Glutamatergic neuron (in vitro differentiated cells): ENCODE measurements at regions not wholly inside any gene's neighbourhood (a gene's known extent, or its start where the extent isn't known, plus 50 kb on each side); places are given as distances from the start of the nearest gene placed in this dataset.

Experiments used
- DNase-seq: peaks from one replicate; pipeline ENCODE4 v3.0.0; 2022
- H3K27ac Mint-ChIP-seq: one replicate; pipeline ENCODE4 v1.8.0; 2020; ENCODE audit warnings: mild to moderate bottlenecking, mixed read lengths, inconsistent platforms; ENCODE audit not compliant: unreplicated experiment
- H3K27me3 Mint-ChIP-seq: one replicate; pipeline ENCODE4 v1.8.0; 2020; ENCODE audit warnings: mild to moderate bottlenecking, moderate library complexity, mixed read lengths, inconsistent platforms; ENCODE audit not compliant: unreplicated experiment
- H3K36me3 Mint-ChIP-seq: one replicate; pipeline ENCODE4 v1.8.0; 2020; ENCODE audit warnings: mild to moderate bottlenecking, mixed read lengths, inconsistent platforms; ENCODE audit not compliant: unreplicated experiment
- H3K4me1 Mint-ChIP-seq: one replicate; pipeline ENCODE4 v1.8.0; 2020; ENCODE audit warnings: mild to moderate bottlenecking, low read depth, mixed read lengths, inconsistent platforms; ENCODE audit not compliant: unreplicated experiment
- H3K4me3 Mint-ChIP-seq: one replicate; pipeline ENCODE4 v1.8.0; 2020; ENCODE audit warnings: mild to moderate bottlenecking, mixed read lengths, inconsistent platforms; ENCODE audit not compliant: unreplicated experiment
- H3K9me3 Mint-ChIP-seq: one replicate; pipeline ENCODE4 v1.8.0; 2020; ENCODE audit warnings: mild to moderate bottlenecking, moderate library complexity, mixed read lengths, inconsistent platforms; ENCODE audit not compliant: unreplicated experiment
- TF ChIP-seq, protein P1 (sequence below): fragments of 200-600 bp; sonication (generic); IDR thresholded peaks from one replicate; pipeline ENCODE4 v1.5.0; 2021; ENCODE audit not compliant: partially characterized antibody, unreplicated experiment

DNA sequence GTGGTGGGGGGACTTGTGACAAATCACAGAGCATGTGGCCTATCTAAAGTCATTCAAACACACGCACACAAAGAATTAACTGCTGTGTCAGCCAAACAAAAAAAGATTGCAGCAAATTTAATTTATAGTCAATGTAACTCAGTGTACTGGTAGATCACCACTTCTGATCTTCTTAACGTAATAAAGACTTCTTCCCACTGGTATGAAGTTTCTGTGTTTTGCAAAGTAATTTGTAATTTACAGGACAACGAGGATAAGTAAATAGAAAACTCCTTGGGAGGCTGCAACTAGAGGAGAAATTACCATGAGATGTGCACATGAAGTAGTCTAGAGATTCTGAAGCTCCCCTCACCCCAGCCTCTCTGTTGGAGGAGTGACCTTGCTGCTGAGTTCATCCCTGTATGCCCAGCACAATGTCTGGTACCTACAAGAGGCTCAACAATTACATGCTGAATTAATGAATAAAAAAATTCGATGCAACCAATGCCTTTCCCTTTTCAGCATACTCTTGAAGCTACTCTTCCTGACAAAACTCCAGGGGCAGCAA is 207.3 kb downstream of the ARRDC4 start:
- no peaks in the 10 kb centered on the region for H3K36me3 Mint-ChIP-seq
- DNase-seq = no peak
- H3K27ac Mint-ChIP-seq = no peak overlapping the region
- H3K9me3 Mint-ChIP-seq = no peaks in the 10 kb centered on the region
- TF ChIP-seq, protein P1, sequence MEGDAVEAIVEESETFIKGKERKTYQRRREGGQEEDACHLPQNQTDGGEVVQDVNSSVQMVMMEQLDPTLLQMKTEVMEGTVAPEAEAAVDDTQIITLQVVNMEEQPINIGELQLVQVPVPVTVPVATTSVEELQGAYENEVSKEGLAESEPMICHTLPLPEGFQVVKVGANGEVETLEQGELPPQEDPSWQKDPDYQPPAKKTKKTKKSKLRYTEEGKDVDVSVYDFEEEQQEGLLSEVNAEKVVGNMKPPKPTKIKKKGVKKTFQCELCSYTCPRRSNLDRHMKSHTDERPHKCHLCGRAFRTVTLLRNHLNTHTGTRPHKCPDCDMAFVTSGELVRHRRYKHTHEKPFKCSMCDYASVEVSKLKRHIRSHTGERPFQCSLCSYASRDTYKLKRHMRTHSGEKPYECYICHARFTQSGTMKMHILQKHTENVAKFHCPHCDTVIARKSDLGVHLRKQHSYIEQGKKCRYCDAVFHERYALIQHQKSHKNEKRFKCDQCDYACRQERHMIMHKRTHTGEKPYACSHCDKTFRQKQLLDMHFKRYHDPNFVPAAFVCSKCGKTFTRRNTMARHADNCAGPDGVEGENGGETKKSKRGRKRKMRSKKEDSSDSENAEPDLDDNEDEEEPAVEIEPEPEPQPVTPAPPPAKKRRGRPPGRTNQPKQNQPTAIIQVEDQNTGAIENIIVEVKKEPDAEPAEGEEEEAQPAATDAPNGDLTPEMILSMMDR = no peak
- no peaks in the 10 kb centered on the region for H3K27me3 Mint-ChIP-seq
- no peaks in the 10 kb centered on the region for H3K4me1 Mint-ChIP-seq
- no peak overlapping the region for H3K4me3 Mint-ChIP-seq

- Mint-ChIP-seq H3K27ac (no peak overlapping the region), H3K4me1 (peaks cover 2% of the 10 kb centered on the region), H3K36me3 (no peaks in the 10 kb centered on the region), H3K9me3 (peaks cover 1% of the 10 kb centered on the region), H3K27me3 (peaks cover 3% of the 10 kb centered on the region), H3K4me3 (no peak overlapping the region)
- no peak for DNase-seq
- TF ChIP-seq, protein P1 = no peak
Measured at GRCh38 chr15:98169551-98169950, 209.0 kb downstream of the ARRDC4 start.

GRCh38 chr15:98174286-98174685 is 213.8 kb downstream of the ARRDC4 start:
- Mint-ChIP-seq H3K27ac (no peak overlapping the region), H3K27me3 (peaks cover 3% of the 10 kb centered on the region), H3K4me3 (no peak overlapping the region), H3K4me1 (peaks cover 4% of the 10 kb centered on the region), H3K36me3 (no peaks in the 10 kb centered on the region), H3K9me3 (peaks cover 4% of the 10 kb centered on the region)
- TF ChIP-seq, protein P1 = no peak
- DNase-seq = no peak

GRCh38 chr15:98174841-98175240 is 214.3 kb downstream of the ARRDC4 start:
- Mint-ChIP-seq H3K4me3 (no peak overlapping the region), H3K27me3 (peaks cover 3% of the 10 kb centered on the region), H3K27ac (no peak overlapping the region), H3K4me1 (peaks cover 4% of the 10 kb centered on the region), H3K9me3 (peaks cover 4% of the 10 kb centered on the region), H3K36me3 (no peaks in the 10 kb centered on the region)
- no peak for DNase-seq
- TF ChIP-seq, protein P1 = no peak

GRCh38 chr15:98177966-98178592 is 217.6 kb downstream of the ARRDC4 start:
- H3K9me3 Mint-ChIP-seq = peaks cover 4% of the 10 kb centered on the region
- H3K36me3 Mint-ChIP-seq = no peaks in the 10 kb centered on the region
- H3K27ac Mint-ChIP-seq = no peak overlapping the region
- peaks cover 3% of the 10 kb centered on the region for H3K27me3 Mint-ChIP-seq
- TF ChIP-seq, protein P1 = peak; percentile 42
- DNase-seq = peak; percentile 32
- no peak overlapping the region for H3K4me3 Mint-ChIP-seq
- H3K4me1 Mint-ChIP-seq = peaks cover 4% of the 10 kb centered on the region
